Activated naive CD4-positive, alpha-beta T cell treated with anti-CD3 and anti-CD28 coated beads for 36 hours (primary cell): ENCODE measurements at regions not wholly inside any gene's neighbourhood (a gene's known extent, or its start where the extent isn't known, plus 50 kb on each side); places are given as distances from the start of the nearest gene placed in this dataset.

Source experiments
- CTCF ChIA-PET: fragments of 350-600 bp; sonication (Branson Sonifier 250); formaldehyde crosslinking; loops from one replicate; lab custom pipeline; 2021; ENCODE audit warnings: antibody characterized with exemption; lab: Charles Lee
- DNase-seq: peaks from one replicate; pipeline ENCODE4 v3.0.0-alpha.2; 2020
- H3K27ac Mint-ChIP-seq: one replicate; pipeline ENCODE4 v1.8.0; 2021; ENCODE audit warnings: mild to moderate bottlenecking, mixed read lengths
- H3K27me3 Mint-ChIP-seq: one replicate; pipeline ENCODE4 v1.8.0; 2021; ENCODE audit warnings: low read depth, mixed read lengths
- H3K36me3 Mint-ChIP-seq: one replicate; pipeline ENCODE4 v1.8.0; 2021; ENCODE audit warnings: low read depth, mixed read lengths
- H3K4me1 Mint-ChIP-seq: one replicate; pipeline ENCODE4 v1.8.0; 2021; ENCODE audit warnings: low read depth, mixed read lengths
- H3K4me3 Mint-ChIP-seq: one replicate; pipeline ENCODE4 v1.8.0; 2021; ENCODE audit warnings: mild to moderate bottlenecking, moderate library complexity, mixed read lengths
- H3K9me3 Mint-ChIP-seq: one replicate; pipeline ENCODE4 v1.8.0; 2021; ENCODE audit warnings: mixed read lengths
- intact Hi-C: fragments of 100-400 bp; cut with micrococcal nuclease; formaldehyde crosslinking; loops from one replicate; pipeline ENCODE4 v1.15.1; 2023

GRCh38 chr2:81658227-81658626 lies 1353.7 kb upstream of the LRRTM1 start:
- Mint-ChIP-seq H3K27ac (no peak overlapping the region), H3K4me3 (no peak overlapping the region), H3K9me3 (peaks cover 36% of the 10 kb centered on the region), H3K36me3 (peaks cover 2% of the 10 kb centered on the region), H3K27me3 (no peaks in the 10 kb centered on the region), H3K4me1 (no peaks in the 10 kb centered on the region)
- CTCF ChIA-PET, result no interaction called here
- intact Hi-C loops, result no loop called here
- DNase-seq, result peak; percentile 5

DNA sequence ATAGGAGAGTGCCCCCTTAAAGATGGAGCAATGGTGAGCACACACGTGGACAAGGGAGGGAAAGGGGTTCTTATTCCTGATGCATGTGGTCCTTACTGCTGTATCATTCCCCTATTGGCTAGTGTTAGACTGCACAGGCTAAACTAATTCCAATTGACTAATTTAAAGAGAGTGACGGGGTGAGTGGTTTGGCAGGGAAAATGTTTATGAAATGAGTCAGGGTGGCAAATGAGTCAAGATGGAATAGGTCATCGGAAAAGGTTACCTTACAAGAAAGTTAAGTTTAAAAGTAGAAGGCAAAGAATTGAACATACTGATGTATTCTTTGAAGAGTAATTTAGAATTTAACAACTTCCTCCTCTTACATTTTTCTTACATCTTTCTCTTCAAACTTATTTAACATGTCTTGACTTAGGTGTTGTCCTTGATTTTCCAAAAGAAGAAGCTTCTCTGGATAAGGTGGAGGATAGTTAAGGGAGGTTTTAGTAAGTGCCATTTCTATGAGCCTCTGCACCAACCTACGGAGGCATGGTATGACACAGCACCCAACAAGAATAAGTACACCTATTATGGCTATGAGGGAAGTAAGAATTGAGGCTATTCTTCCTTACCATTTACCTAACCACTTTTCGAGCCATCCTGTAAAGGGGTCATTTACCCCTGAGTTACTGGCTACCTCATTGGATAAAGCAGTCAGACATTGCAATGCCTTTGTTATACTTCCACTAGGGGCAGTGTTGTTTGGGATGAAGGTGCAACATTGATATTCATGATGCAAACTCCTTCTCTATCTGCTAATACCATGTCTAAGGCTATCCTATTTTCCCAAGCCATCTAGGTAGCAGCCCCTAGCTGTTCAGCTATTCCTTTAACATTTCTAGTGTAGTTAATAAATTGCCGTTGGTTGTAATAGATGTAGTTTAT lies 1345.8 kb upstream of the LRRTM1 start:
- intact Hi-C loops, result no loop called here
- Mint-ChIP-seq H3K27ac (no peak overlapping the region), H3K4me3 (no peak overlapping the region), H3K9me3 (peaks cover 7% of the 10 kb centered on the region), H3K27me3 (no peaks in the 10 kb centered on the region), H3K4me1 (no peaks in the 10 kb centered on the region), H3K36me3 (no peaks in the 10 kb centered on the region)
- no peak for DNase-seq
- CTCF ChIA-PET, result no interaction called here

GRCh38 chr2:81648806-81649205 lies 1344.3 kb upstream of the LRRTM1 start:
- H3K27me3 Mint-ChIP-seq, result no peaks in the 10 kb centered on the region
- no peaks in the 10 kb centered on the region for H3K36me3 Mint-ChIP-seq
- no peak overlapping the region for H3K4me3 Mint-ChIP-seq
- DNase-seq, result no peak
- no peaks in the 10 kb centered on the region for H3K4me1 Mint-ChIP-seq
- H3K9me3 Mint-ChIP-seq, result peaks cover 7% of the 10 kb centered on the region
- H3K27ac Mint-ChIP-seq, result no peak overlapping the region
- intact Hi-C loops, result no loop called here
- CTCF ChIA-PET, result no interaction called here

DNA sequence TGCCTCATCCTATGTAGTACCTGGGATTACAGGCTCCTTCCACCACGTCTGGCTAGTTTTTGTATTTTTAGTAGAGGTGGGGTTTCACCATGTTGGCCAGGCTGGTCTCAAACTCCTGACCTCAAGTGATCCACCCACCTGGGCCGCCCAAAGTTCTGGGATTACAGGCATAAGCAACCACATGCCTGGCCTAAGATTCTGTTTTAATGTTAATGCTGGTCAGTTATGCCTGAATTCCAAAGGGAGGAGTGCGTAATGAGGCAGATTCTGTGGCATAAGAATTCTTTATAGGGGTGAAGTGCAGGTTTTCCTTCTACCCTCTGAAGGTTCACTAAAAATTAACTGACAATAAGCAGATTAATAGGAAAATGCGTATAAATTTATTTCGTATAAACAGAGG lies 1343.8 kb upstream of the LRRTM1 start:
- no peak for DNase-seq
- Mint-ChIP-seq H3K4me3 (no peak overlapping the region), H3K36me3 (no peaks in the 10 kb centered on the region), H3K9me3 (peaks cover 7% of the 10 kb centered on the region), H3K4me1 (no peaks in the 10 kb centered on the region), H3K27ac (no peak overlapping the region), H3K27me3 (no peaks in the 10 kb centered on the region)
- CTCF ChIA-PET, result no interaction called here
- intact Hi-C loops, result no loop called here

- no peak for DNase-seq
Observed at GRCh38 chr2:81647715-81648230, 1343.2 kb upstream of the LRRTM1 start.

DNA sequence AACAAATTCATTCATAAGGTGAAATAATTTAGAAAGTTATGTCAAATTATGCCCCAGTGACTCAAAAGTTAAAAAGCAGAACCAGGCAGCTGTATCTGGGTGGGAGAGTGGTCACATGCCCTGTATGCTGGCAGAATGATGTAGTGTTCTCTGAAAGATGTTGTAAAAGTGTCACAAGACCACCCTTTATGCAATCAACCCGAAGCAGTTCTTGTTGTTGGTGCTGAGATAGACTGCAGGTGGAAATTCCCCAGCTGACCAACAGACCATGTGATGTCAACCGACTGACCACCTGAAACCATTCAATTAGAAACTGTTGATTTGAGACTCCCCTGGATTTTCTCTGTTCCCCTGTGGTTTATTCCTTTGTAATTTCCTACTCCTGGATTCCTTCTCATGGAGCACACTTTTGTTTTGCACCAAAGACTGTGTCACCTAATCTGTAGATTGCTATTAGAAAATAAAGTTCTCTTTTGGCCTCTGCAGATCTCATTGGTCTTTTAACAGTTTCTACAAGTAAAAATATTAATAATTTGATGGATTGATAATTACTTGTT lies 1341.3 kb upstream of the LRRTM1 start:
- intact Hi-C loops, result no loop called here
- Mint-ChIP-seq H3K27me3 (no peaks in the 10 kb centered on the region), H3K36me3 (no peaks in the 10 kb centered on the region), H3K4me1 (no peaks in the 10 kb centered on the region), H3K4me3 (no peak overlapping the region), H3K27ac (no peak overlapping the region), H3K9me3 (peaks cover 15% of the 10 kb centered on the region)
- DNase-seq, result no peak
- CTCF ChIA-PET, result no interaction called here

More at GRCh38 chr2:81647715-81648230, 1343.2 kb upstream of the LRRTM1 start:
- Mint-ChIP-seq H3K4me3 (no peak overlapping the region), H3K27ac (no peak overlapping the region), H3K4me1 (no peaks in the 10 kb centered on the region), H3K9me3 (peaks cover 8% of the 10 kb centered on the region), H3K36me3 (no peaks in the 10 kb centered on the region), H3K27me3 (no peaks in the 10 kb centered on the region)
- CTCF ChIA-PET, result interaction anchor here (0.6 kb wide), 1 partner anchor 149 kb away, joined by 3 read pairs; no protein-coding TSS in a partner anchor
- intact Hi-C loops, result no loop called here

GRCh38 chr2:81644189-81644588 lies 1339.6 kb upstream of the LRRTM1 start:
- H3K27me3 Mint-ChIP-seq, result no peaks in the 10 kb centered on the region
- CTCF ChIA-PET, result no interaction called here
- intact Hi-C loops, result no loop called here
- no peaks in the 10 kb centered on the region for H3K4me1 Mint-ChIP-seq
- no peak overlapping the region for H3K4me3 Mint-ChIP-seq
- H3K9me3 Mint-ChIP-seq, result peaks cover 16% of the 10 kb centered on the region
- no peaks in the 10 kb centered on the region for H3K36me3 Mint-ChIP-seq
- no peak overlapping the region for H3K27ac Mint-ChIP-seq
- DNase-seq, result no peak

DNA sequence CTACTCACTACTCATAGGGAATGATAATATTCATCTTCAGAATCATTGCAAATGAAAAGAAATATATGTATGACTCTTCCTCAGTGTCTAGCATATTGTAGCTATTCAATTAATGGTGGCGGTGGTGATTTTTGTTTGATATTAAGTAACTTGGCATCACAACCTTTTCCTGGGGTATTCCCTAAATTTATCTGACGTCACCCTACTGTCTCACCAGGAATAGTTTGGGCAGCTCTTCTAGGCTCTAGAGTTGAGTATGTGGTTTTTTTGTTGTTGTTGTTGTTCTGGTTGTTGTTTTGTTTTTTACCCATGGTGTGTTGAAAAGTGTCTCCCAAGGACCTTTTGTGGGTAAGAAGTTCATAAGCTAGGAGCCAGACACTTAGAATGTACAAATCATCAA lies 1320.3 kb upstream of the LRRTM1 start:
- no peak for DNase-seq
- H3K27ac Mint-ChIP-seq, result no peak overlapping the region
- H3K4me1 Mint-ChIP-seq, result no peaks in the 10 kb centered on the region
- peaks cover 16% of the 10 kb centered on the region for H3K9me3 Mint-ChIP-seq
- H3K4me3 Mint-ChIP-seq, result no peak overlapping the region
- CTCF ChIA-PET, result interaction anchor here (1.0 kb wide), 1 partner anchor 14 kb away, joined by 3 read pairs; no protein-coding TSS in a partner anchor
- no peaks in the 10 kb centered on the region for H3K27me3 Mint-ChIP-seq
- intact Hi-C loops, result no loop called here
- no peaks in the 10 kb centered on the region for H3K36me3 Mint-ChIP-seq

GRCh38 chr2:81600088-81600487 lies 1295.5 kb upstream of the LRRTM1 start:
- Mint-ChIP-seq H3K27ac (no peak overlapping the region), H3K36me3 (no peaks in the 10 kb centered on the region), H3K27me3 (no peaks in the 10 kb centered on the region), H3K9me3 (peaks cover 5% of the 10 kb centered on the region), H3K4me3 (no peak overlapping the region), H3K4me1 (no peaks in the 10 kb centered on the region)
- intact Hi-C loops, result no loop called here
- CTCF ChIA-PET, result no interaction called here
- DNase-seq, result no peak

DNA sequence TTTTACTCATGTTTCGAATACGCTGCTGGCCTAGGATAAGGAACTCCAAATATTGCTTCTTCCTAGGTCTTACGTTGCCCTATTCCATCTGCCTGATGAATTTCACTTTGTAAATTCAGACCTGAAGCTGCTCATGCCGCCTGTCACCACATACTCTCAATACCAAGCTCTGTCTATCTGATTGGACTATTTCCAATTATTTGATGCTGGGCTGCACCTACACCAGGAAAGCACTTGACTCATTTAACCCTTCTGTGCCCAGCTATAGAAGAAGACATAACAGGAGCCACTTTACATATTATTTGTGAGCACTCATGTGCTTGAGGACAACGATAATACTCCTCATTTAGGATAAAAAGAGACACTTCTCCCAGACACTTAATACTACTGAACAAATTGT lies 1293.9 kb upstream of the LRRTM1 start:
- Mint-ChIP-seq H3K4me1 (no peaks in the 10 kb centered on the region), H3K4me3 (no peak overlapping the region), H3K36me3 (no peaks in the 10 kb centered on the region), H3K27me3 (no peaks in the 10 kb centered on the region), H3K9me3 (peaks cover 8% of the 10 kb centered on the region), H3K27ac (no peak overlapping the region)
- no peak for DNase-seq
- CTCF ChIA-PET, result no interaction called here
- intact Hi-C loops, result no loop called here

- Mint-ChIP-seq H3K27me3 (no peaks in the 10 kb centered on the region), H3K27ac (no peak overlapping the region)
- intact Hi-C loops, result no loop called here
Observed at GRCh38 chr2:81589406-81589805, 1284.9 kb upstream of the LRRTM1 start.

DNA sequence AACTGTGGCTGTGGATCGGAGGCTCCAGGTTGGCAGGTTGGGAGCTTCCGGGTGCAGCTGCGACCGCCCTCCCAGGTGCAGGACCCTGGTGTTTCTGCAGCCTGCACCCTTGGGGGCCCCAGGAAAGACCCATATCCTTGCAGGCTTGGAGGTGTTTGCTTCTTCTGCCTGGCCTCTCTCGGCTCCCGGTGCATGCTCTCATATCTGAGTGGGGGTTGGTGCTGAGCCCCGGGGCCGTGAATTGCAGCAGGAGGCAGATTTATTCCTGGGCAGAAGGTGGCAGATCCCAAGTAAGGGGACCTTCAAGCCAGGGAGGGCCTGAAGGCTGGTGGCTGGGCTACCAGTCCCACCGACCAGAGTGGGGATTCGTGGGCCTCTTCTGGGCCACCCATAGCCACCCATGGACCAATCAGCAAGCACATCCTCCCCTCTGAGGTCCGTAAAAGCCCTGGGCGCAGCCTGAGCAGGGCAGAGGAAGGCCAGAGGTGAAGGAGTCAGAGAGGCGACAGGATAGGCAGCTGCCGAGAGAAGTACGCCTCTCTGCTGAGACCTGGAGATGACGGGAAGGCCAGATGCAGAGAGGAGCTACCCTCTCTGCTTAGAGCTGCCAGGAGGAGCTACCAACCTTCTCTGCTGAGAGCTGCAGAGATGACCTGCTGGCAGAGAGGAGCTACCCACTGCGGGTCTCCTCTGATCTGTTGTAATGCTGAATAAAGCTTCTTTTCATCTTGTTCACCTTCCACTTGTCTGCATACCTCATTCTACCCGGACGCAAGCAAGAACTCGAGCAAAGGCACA lies 1279.0 kb upstream of the LRRTM1 start:
- no peaks in the 10 kb centered on the region for H3K36me3 Mint-ChIP-seq
- CTCF ChIA-PET, result no interaction called here

More at GRCh38 chr2:81589406-81589805, 1284.9 kb upstream of the LRRTM1 start:
- Mint-ChIP-seq H3K9me3 (peaks cover 4% of the 10 kb centered on the region), H3K36me3 (no peaks in the 10 kb centered on the region), H3K4me3 (no peak overlapping the region), H3K4me1 (no peaks in the 10 kb centered on the region)
- DNase-seq, result no peak
- CTCF ChIA-PET, result no interaction called here

More for the DNA sequence above, 1279.0 kb upstream of the LRRTM1 start:
- no peak for DNase-seq
- intact Hi-C loops, result no loop called here
- Mint-ChIP-seq H3K9me3 (peaks cover 7% of the 10 kb centered on the region), H3K27ac (no peak overlapping the region), H3K4me3 (no peak overlapping the region), H3K27me3 (no peaks in the 10 kb centered on the region), H3K4me1 (no peaks in the 10 kb centered on the region)
